T47D (cell line): ENCODE measurements at regions not wholly inside any gene's neighbourhood (a gene's known extent, or its start where the extent isn't known, plus 50 kb on each side); places are given as distances from the start of the nearest gene placed in this dataset.
"Not testable (repeated sequence)": the region's sequence is repeated elsewhere in the genome, so short reads cannot be mapped to it uniquely, and the experiment has no call there.

Experiments
- DNase-seq, 2 experiments: peaks; one replicate each; pipeline versions ENCODE4 v3.0.0 to v3.0.0-alpha.2; 2011 to 2012; ENCODE audit warnings: low read depth in 1 of 2, low spot score in 1 of 2
- JUND ChIP-seq: IDR thresholded peaks from 2 replicates; pipeline ENCODE4 v1.6.1; 2012; ENCODE audit warnings: low read depth
- in situ Hi-C: cut with HindIII; loops from 2 replicates; pipeline ENCODE4 v1.10.0; 2016; ENCODE audit warnings: low sequenced_read_pairs, low pct_unique_long_range_greater_than_20kb

DNA sequence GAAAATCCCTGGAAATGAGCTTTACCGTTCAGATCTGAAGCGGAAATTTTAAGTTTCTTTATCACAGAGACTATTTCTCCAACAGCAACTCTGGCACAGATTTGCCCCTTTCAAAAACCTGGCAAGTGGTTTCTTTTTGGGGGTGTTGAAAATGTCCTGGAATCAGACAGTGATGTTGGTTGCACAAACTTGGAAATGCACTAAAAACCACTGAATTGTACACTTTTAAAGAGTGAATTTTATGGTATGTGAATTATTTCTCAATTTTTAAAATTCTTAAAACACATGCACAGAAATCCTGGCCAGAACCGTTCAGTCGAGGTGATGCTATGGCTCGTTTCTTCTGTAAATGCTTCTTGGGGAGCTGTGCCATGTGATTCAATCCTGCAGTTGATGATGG lies 121.2 kb upstream of the RBPJ start:
- no peak for TF ChIP-seq JUND
- in situ Hi-C loops: no loop called here

DNA sequence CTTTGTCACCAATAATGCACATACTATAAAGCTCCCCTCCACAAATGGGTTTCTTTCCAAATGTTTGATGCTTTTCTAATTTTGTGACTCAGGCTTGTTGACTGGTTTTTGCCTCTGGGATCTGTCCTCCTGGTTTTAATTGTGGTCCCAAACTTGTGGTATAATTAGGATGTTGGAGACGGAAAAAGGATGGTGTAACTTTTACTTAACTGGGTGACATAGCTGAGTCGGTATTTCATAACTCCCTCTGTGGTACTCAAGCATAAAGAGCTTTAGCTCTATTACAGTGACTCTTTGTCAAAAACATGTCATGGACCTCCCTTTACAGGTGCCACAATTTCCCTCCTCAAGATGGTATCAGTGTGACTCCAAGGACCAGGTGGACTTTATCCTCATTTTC lies 119.7 kb upstream of the RBPJ start:
- DNase-seq: no peak
- in situ Hi-C loops: no loop called here
- TF ChIP-seq JUND: no peak

More for the DNA sequence above, 121.2 kb upstream of the RBPJ start:
- DNase-seq: no peak

DNA sequence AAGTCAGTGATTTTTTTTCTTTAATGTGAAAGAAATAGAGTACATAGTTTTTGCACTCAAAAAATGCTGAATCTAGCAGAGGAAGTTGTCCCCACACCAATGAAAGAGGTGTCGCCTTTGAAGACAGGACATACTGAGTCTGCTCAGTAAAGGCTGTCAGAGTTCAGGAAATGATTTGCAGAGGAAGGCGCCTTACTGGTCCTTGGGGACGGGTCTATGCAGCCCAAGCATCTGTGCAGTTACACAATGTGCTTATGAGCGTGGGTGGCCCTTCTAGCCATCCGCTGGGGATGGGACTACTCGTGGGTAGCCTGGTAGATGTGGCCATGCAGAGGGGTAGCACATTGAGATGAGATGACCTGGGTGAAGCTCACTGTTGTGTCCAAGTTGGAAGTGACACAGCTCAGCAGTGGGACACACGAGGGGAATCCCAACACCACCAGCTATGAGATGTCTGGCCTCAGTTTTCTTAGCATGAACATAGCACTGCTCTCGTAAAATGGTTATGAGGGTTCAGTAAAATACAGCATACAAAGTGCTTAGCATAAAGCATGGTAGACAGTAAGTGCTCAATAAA lies 116.5 kb upstream of the RBPJ start:
- TF ChIP-seq JUND: no peak
- no peak for DNase-seq
- in situ Hi-C loops: no loop called here

DNA sequence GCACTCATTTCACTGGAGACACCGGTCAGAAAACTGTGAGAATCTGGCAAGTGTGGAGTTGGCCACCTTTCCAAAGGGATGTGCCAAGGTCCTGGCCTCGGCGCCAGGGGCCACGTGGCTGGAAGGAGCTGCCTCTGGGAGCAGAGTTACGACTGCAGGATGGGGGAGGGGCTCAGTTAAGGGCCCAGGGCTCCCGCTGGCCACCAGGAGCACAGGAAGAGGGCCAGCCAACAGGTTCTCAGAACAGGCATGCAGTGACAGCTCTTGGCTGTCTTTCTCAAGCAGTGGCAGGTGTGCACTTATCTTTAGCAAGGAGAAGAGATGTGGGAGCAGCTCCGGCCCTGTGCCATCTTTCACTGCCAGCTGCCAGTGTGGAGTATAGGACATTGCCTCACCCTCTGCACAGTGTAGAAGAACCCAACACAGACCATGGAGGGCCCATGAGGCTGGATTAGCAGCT lies 115.9 kb upstream of the RBPJ start:
- TF ChIP-seq JUND: no peak
- in situ Hi-C loops: no loop called here
- DNase-seq: no peak

DNA sequence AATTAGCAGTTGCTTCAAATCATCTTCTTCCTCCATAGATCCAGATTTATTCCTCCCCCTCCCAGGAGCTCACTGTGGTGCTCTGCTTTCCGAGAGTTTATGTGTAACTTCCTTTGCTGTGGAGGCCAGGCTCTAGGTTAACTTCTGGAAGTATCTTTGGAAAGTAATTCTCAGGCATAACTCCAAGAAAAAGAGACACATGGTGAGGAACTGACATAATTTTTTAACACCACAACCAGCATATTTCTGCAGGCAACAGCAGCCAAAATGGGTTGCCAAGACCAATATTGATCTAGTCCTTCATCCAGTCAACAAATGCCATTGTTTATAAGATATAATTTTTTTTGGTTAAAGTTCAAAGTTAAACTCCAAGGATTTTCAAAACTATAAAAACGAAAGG lies 114.5 kb upstream of the RBPJ start:
- TF ChIP-seq JUND: no peak
- in situ Hi-C loops: no loop called here
- no peak for DNase-seq

DNA sequence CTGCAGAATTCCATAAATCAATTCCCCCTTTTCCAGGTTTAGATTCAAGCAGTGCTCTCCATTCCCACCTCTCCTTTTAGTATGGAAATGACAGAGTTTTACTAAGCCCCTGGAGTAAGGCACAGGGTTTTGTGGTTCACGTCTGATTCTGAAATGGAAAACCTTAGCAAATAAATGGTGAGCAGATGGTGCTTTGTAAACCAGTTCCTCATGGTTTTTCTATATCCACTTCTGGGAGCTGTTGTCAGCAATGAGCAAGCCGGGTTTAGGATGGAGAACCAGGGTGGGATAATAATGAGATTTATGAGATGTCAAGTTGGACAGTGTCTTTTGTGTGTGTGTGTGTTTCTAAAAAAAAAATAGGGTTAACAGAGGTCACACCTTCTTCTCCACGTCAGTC lies 113.8 kb upstream of the RBPJ start:
- no peak for TF ChIP-seq JUND
- in situ Hi-C loops: no loop called here
- no peak for DNase-seq

DNA sequence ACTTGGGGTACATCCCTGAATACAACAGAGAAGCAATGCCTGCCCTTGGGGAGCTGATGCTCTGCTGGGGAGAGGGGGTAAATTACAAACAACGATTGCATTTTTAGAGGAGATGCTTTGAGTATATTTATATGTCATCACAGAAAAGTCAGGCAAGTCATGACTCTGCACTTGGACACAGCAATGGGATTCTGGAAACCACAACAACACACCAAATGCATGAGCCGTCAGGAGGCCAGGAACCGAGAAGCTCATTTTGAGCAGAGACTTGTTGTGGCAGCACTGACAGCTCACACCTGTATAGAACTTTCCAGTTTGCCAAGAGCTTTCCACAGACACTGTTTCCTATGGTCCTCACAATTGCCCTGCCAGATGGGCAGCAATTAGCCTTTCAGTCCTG lies 113.2 kb upstream of the RBPJ start:
- in situ Hi-C loops: no loop called here
- DNase-seq: no peak
- TF ChIP-seq JUND: no peak

DNA sequence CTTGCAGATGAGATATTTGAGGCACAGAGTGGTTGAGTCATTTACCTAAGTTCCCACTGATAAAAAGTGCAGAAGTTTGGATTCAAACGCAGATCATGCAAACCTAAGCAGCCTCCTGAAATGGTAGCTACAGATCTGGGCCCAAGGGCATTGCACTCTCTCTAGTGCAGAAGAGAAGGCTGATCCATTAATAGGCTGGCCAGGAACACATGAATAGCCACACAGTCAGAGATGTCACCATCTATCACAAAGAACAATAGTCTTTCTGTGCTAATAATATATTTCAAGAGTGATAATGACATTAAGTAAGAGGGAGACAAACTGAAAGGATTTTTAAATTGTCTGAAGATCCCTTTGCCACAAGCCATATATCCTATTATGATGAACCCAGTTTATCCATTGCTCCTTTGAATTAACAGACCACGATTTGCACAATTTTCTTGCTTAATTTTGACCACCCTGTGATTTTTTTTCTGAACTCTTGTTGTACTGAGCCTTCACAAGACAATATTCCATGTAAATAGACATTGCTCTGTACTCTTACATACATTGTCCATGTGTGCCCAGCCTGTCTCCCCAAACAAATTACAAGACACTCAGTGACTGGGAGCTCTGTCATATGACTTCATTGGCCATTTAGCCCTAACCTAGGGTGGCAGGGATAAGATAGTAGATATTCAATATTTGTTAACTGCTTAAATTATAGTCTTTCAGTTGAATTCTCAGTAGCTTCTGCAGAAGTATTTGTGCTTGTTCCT lies 112.4 kb upstream of the RBPJ start:
- no peak for TF ChIP-seq JUND
- in situ Hi-C loops: no loop called here
- DNase-seq: no peak

DNA sequence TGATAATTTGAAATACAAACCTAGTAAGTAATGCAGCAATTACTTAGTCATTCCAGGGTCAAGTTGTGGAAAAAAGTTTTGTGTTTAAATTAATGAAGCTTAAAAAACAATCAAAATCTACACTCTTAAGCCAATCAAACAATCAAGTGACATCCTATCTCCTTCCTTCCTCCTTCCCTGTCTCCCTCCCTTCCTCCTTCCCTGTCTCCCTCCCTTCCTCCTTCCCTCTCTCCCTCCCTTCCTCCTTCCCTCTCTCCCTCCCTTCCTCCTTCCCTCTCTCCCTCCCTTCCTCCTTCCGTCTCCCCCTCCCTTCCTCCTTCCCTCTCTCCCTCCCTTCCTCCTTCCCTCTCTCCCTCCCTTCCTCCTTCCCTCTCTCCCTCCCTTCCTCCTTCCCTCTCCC lies 111.4 kb upstream of the RBPJ start:
- DNase-seq, in situ Hi-C loops: not testable (repeated sequence)

DNA sequence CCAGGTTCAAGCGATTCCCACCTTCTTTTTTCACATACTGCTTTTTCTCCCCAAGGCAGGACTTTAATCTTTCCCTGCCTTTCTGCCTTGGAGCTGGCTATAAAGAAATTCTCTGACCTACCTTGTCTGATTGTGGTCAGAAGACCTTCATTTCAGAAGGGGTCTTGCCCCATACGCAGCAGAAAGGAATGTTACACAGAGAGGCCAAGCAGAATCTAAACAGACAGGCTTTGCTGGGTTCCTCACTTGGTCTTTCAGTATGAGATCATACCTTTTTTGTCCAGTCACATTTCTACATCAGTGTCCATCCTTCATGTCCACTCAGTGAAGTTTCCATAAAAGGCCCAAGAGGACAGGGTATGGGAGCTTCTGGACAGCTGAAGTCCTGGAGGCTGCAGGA lies 108.3 kb upstream of the RBPJ start:
- in situ Hi-C loops: no loop called here
- no peak for TF ChIP-seq JUND
- DNase-seq: no peak

DNA sequence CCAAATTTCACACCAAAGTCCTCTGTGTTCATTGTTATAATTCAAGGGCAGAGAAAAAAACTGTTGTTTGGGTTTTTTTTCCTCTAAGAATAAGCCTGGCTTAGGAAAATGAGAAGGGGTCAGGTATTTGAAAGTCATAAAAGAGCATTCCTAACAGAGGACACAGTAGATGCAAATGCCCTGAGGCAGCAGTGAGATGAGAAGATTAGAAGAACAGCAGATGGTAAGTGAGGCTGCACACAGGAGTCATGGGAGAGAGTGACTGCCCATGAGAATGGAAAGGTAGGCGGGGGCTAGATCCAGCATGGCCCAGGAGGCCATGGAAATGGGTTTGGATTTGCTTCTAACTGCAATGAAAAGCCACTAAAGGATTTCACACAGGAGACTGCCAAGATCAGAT lies 107.5 kb upstream of the RBPJ start:
- no peak for TF ChIP-seq JUND
- DNase-seq: peak in 1 of 2 experiments; percentile 36
- in situ Hi-C loops: no loop called here

DNA sequence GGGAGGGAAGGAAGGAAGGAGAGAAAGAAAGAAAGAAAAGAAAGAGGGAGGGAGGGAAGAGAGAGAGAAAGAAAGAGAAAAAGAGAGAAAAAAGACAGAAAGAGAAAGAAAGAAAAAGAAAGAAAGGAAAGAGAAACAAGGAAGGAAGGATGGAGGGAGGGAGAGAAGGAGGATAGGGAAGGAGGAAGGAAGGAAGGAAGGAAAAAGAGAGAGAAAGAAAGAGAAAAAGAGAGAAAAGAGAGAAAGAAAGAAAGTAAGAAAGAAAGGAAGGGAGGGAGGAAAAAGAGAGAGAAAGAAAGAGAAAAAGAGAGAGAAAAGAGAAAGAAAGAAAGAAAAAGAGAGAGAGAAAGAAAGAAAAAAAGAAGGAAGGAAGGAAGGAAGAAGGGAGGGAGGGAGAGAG lies 105.8 kb upstream of the RBPJ start:
- DNase-seq: no peak
- in situ Hi-C loops: no loop called here
- no peak for TF ChIP-seq JUND

DNA sequence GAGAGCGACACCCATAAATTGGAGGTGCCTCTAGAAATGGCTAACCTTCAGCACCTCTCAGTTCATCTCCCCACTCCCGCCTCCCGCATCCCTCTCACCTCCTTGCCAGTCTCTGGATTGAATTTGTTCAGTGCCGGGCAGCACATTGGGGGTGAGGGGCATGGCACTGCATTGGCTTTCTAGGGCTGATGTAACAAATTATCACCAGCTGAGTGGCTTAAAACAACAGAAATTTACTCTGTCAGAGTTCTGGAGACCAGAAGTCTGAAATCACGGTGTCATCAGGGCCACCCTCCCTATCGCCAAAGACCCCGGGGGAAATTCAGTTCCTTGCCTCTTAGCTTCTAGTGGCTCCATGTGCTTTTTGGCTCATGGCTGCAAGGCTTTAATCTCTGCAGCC lies 105.1 kb upstream of the RBPJ start:
- DNase-seq: no peak
- in situ Hi-C loops: no loop called here
- TF ChIP-seq JUND: no peak

DNA sequence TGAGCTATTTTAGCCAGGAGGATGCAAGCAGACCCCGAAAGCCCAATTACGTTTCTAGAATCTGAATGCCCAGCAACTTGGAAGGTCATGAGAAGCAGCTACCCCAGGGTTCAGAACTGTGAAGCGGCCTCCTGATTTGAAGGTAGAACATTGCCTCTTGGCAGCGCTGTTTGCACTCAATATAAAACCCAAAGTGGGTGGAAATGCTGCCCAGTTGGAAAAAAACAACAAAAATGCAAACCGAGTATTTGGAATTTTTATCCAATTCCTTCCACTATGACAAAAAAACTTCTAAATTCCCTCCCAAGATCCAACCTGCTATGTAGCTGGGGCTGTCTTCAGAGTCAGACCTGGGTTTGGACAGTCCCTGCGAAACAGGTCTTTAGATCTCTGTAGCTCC lies 103.3 kb upstream of the RBPJ start:
- in situ Hi-C loops: no loop called here
- TF ChIP-seq JUND: no peak
- no peak for DNase-seq
